HG02840 (cell line): ENCODE measurements at regions not wholly inside any gene's neighbourhood (a gene's known extent, or its start where the extent isn't known, plus 50 kb on each side); places are given as distances from the start of the nearest gene placed in this dataset.
"Not testable (repeated sequence)": the region's sequence is repeated elsewhere in the genome, so short reads cannot be mapped to it uniquely, and the experiment has no call there.

Experiments used
- ATAC-seq: cut with Tn5 transposase; IDR thresholded peaks from one replicate; pipeline ENCODE4 v1.9.1; 2021; ENCODE audit warnings: mild to moderate bottlenecking, moderate library complexity, moderate number of reproducible peaks; ENCODE audit not compliant: unreplicated experiment, low FRiP score

DNA sequence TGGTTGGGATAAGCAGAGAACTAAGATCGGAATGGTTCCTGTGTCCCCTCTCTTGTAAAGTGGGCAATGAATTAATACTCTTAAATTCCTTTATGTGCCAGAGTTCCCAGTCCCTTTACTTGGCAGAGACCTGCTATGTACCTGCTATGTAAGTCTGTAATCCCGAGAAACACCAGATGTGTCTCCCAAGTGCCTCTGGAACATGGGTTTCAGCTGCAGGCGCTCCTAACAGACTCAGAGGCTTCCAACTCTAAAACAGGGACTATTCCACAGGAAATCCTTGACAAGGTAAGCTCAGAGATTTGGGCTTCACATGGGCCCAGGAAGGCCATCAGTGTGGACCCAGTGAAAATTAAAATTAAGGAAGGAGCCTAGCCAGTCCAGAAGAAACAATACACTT is 117.7 kb upstream of the PLCL2 start:
- ATAC-seq: no peak

DNA sequence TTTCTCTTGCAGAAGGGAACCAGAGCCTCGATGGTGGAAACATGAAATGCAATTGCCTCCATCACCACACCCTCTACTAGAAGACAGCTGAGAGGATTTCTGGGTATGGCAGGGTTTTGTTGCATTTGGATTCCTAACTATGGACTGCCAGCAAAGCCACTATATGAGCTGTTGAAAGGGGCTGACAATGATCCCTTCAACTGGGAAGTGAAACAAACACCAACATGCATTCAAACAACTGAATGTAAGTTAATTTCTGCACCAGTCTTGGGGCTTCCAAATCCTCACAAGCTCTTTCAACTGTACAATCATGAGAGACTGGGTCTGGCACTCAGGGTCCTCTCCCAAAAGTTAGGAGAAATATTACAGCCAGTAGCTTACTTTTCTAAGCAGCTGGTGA is 116.7 kb upstream of the PLCL2 start:
- ATAC-seq: no peak

DNA sequence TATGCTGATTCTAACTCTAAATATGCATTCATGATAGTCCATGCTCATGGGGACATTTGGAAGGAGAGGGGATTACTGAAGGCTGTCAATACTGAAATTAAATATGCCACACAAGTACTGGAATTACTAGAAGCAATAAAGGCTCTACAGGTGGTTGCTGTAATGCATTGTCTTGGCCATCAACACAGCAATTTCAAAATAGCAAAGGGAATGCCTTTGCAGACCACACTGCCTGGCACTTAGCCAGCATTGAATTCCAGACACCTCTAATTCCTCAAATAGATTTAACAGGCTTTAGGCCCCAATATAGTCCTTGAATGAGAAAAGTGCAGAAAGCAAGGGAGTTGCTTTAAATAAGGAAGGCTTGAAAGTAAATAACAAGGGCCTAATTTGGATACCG is 115.8 kb upstream of the PLCL2 start:
- ATAC-seq: no peak

DNA sequence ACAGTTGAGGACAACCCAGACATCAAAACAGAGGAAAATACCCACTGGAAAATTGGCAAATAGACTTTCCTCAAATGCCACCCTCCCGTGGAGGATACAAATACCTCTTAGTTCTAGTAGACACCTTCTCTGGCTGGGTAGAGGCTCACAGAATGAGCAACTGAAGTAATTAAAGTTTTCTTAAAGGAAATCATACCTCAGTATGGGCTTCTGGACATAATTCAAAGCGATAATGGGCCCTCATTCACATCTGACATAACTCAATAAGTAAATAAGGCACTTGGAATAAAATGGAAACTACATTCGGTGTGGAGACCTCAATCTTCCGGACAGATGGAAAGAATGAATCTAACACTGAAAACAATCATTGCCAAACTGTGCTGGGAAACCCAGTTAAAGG is 115.2 kb upstream of the PLCL2 start:
- no peak for ATAC-seq

DNA sequence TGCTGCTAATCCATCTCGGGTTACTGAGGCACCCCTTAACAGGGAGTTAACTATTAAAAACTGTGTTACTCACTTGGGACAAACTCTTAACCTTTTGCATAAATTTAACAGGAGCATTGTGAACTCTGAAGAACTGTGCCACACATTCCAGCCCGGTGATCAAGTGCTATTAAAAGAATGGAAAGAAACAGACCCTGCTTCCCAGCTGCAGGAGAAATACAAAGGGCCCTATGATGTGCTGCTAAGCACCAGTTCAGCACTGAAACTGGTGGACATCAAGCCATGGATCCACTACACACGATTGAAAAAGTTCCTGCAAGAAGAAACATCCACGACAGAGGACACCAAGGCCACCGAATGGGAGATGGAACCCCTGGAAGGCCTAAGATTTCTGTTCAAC is 114.7 kb upstream of the PLCL2 start:
- no peak for ATAC-seq

DNA sequence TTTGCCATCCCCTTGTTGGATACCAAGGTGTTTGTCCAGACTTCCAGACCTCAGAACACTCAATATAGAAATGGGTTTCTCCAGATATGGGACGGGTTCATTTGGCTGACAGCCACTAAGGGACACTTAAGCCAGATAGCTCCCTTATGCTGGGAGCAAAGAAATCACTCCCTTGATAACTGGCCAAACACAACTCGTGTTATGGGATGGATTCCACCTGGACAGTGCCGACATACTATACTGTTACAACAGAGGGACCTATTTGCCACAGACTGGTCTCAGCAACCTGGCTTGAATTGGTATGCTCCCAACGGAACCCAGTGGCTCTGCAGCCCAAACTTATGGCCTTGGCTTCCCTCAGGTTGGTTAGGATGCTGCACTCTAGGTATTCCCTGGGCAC is 114.0 kb upstream of the PLCL2 start:
- no peak for ATAC-seq

DNA sequence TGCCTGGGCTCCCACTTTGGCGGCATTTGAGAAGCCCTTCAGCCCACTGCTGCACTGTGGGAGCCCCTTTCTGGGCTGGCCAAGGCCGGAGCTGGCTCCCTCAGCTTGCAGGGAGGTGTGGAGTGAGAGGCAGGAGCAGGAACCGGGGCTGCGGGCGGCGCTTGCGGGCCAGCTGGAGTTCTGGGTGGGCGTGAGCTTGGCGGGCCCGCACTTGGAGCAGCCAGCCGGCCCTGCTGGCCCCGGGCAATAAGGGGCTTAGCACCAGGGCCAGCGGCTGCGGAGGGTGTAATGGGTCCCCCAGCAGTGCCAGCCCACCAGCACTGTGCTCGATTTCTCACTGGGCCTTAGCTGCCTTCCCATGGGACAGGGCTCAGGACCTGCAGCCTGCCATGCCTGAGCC is 111.2 kb upstream of the PLCL2 start:
- ATAC-seq: not testable (repeated sequence)

DNA sequence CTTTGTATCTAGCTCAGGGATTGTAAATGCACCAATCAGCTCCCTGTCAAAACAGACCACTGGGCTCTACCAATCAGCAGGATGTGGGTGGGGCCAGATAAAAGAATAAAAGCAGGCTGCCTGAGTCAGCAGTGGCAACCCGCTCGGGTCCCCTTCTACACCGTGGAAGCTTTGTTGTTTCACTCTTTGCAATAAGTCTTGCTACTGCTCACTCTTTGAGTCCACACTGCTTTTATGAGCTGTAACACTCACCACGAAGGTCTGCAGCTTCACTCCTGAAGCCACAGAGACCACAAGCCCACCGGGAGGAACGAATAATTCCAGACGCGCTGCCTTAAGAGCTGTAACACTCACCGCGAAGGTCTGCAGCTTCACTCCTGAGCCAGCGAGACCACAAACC is 110.2 kb upstream of the PLCL2 start:
- ATAC-seq: not testable (repeated sequence)

DNA sequence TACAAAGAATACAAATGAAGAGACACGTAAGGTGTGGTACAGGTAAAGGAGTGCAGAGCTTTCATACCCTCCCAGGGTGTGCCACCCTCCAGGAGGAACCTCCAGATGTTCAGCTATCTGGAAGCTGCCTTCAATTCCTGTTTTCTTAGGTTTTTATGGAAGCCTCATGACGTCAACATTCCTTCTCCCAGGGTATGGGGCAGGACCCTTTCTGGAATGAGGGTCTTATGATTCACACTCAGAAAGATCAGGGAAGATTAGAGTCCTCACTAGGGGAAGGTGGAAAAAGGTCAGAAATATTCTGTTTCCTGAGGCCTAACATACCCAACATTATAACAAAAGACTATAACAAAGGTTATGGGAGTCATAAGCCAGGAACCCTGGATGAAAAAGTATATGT is 99.8 kb upstream of the PLCL2 start:
- ATAC-seq: no peak

DNA sequence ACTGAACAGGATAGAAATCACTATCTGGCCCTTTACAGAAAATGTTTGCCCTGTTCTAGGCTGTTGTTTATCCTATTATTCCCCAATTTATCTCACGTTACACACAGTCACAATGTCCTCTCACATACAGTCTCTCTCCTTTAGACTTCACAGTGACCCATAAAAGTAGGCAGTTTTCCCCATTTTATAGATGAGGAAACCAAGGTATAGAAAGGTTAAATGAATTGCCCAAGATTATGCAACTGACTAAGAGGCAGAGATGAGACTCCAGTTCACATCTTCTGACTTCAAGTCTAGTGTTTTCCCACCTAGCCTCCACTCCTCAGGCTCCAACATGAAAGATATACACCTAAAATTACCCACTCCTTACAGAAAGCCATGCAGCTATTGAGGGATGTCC is 99.3 kb upstream of the PLCL2 start:
- ATAC-seq: no peak

DNA sequence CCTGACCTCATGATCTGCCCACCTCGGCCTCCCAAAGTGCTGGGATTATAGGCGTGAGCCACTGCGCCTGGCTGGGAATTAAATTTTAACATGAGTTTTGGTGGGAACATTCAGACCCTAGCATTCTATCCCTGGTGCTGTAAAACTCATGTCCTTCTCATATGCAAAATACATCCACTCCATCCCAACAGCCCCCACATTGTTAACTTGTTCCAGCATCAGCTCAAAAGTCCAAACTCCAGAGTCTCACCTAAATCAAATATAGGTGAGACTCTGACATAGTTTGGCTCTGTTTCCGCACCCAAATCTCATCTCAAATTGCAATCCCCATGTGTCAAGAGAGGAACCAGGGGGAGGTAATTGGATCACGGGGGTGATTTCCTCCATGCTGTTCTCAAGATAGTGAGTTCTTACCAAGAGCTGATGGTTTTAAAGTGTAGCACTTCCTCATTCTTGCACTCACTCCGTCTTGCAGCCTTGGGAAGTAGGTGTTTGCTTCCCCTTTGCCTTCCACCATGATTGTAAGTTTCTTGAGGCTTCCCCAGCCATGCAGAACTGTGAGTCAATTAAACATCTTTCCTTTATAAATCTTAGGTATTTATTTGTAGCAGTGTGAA is 96.2 kb upstream of the PLCL2 start:
- no peak for ATAC-seq

DNA sequence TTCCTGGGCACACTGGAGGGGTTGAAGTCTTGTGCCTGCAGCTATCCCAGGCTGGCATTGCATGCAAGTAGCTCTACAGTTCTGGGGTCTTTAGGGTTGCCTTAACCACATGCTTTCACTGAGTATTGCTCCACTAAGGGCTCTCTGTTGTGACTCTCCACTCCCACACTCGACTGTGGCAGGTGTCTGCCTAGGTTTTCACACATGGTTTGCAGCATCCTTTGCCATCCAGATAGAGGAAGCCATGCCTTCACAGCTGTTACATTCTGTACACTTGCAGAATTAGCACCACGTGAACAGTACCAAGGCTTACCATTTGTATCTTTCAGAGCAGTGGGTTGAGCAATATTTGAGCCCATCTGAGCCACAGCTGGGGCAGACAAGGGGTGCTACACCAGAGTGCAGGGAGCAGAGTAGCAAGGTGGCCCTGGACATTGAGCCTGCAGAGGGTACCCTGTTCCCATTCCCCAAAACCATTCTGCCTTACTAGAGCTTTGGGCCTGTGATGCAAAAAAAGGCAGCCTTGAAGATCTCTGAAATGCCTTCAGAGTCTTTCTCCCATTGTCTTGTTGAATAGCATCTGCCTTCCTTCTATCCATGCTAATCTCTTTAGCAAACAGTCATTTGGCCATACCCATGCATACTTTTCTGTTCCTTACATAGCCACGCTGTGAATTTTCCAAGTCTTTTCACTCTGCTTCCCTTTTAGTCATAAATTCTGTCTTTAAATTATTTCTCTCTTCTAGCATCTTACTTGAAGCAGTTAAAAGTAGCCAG is 95.2 kb upstream of the PLCL2 start:
- no peak for ATAC-seq

DNA sequence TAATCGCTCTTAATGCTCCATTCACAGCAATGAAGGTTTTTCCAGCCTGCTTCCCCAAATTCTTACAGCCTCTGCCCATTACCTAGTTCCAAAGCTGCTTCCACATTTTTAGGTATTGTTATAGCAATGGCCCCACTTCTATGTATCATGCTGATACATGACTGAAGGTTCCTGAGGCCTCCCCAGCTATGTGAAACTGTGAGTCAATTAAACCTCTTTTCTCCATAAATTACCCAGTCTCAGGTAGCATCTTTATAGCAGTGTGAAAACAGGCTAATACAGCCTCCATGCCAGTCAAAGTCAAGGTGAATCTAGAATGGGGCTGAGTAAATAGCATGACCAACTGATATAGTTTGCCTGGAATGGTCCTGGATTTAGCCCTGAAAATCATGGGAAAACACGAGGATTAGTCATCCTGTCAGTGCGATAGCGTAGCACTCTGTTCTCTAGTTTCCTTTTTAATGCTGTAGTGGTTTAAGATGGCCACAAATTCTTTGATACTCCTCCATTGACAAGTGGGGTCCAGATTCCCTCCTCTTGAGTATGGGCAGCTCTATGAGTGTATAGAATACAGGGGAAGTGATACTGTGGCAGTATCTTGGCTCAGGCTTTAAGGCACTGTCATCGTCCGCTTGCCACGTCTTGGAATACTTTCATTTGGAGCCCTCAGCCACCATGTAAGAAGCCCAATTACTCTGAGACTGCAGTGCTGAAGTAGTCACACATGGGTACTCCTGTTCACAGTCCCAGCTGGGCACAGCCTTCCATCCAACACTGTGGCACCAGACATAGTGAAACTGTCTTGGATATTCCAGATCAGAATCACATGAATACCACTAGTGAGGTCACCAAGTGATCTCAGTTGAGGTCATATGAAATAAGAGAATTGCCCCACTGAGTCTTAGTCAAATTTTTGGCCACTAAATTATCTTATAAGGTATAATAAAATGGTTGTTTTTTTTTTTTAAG is 94.0 kb upstream of the PLCL2 start:
- ATAC-seq: no peak

DNA sequence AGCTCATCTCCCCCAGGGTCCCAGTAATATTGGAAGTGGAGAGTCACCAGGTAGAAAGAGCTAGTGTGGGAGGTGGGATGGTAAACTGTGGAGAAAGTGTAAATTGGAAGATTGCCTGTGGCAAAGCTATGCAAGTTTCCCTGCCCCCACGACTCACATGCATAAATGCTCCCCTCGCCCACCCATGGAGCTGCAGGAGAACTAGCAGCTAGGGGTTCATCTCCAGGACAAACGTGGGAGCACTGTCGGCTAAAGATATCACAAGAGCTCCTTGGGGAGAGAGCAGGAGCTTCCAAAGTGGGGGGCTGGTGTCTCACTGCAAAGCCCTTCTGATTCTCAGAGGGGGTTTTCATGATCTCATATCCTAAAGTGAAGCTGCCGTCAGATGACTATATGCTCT is 91.4 kb upstream of the PLCL2 start:
- no peak for ATAC-seq

DNA sequence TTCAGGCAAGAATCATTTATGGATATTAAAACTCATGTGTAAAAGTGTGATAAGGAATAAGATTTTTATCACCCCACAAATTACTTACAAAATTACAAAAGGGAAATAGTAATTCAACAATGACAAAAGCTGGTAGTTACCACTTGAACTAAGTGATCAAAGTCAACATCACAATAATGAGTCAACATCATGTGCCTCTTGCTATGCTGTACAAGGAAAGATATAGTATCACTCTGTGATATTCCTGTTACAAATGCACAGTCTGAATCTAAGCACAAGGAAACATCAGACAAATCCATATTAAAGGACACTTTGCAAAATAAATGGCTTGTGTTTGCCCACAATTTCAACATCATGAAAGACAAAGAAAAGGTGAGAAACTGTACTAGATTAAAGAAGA is 90.5 kb upstream of the PLCL2 start:
- no peak for ATAC-seq

DNA sequence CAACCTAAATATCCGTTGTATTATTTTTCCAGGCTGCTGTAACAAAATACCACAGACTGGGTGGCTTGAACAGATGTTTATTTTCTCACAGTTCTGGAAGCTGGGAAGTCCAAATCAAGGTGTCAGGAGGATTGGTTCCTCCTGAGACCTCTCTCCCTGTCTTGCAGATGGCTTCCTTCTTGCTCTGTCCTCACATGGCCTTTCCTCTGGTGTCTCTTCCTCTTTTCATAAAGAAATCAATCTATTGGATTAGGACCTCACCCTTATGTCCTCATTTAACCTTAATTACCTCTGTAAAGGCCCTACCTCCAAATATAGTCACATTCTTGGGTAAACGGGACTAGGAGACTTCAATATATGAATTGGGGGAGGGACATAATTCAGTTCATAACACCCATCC is 89.2 kb upstream of the PLCL2 start:
- no peak for ATAC-seq

DNA sequence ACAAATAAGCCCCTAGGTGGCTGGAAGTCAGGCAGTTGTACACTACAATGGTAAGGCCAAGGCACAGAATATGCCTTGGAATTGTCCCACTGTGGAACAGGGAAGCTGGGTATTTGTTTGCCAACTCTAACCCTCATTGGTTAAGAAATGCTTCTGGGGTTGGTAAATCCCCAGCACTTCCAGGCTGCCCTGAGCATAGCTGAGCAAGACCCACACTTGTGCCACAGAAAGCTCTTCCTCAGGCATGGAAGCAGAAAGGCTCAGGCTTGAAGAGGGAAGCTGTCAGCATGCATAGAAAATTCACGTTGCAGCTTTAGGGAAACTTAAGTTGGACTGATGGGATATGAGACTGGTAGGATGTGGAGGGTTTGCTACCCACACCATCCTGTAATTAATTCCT is 86.9 kb upstream of the PLCL2 start:
- no peak for ATAC-seq

DNA sequence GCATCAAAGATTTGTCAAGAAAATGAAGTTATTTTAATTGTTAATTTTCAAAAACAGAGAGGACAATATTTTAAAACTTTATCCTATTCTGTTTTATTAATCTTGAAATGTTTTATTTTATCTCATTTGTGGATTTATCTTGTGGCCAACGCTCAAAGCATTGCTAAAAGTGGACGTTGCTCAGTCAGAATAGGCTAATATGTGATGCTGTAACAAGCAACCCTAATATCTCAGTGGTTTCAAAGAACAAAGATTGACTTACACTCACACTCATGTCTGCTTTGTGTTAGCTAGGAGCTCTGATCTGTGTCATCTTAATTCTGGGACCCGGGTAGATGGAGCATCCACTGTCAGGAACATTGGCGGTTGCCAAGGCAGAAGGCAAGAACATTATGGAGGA is 86.0 kb upstream of the PLCL2 start:
- no peak for ATAC-seq

DNA sequence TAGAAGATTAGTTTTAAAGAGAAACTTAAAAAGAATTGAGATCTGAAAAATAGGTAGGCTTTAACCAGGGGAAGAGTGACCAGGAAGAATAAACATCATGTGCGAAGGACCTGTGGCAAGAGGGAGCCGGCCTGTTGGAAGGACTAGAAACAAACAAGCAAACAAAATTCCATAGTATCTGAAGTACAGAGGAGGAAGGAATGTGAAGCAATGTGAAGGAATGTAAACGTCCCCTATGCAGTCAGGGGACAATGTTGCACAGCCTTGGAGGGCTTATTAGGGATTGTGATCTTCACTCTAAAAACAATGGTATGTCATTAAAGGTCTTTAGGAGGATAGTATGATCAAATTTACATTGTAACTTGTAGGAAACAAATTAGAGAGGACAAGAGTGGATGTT is 84.4 kb upstream of the PLCL2 start:
- no peak for ATAC-seq

DNA sequence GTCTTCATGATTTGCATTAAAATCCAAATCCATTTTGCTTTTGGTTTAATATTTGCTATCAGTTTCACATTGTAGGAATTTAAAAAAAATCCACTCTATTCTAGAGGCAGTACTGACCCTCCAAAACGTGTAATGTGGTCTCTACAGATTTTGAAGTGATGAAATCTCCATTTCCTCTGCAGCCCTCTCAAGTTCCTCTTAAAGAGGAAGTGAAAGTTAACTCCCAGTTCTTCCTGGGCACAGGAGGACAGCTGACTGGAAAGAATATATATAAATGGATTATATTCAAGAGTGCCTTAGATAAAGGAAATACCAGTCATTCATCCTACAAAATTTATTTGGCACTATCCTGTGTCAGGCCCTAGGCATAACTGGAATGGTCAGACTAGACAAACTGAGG is 83.5 kb upstream of the PLCL2 start:
- no peak for ATAC-seq

DNA sequence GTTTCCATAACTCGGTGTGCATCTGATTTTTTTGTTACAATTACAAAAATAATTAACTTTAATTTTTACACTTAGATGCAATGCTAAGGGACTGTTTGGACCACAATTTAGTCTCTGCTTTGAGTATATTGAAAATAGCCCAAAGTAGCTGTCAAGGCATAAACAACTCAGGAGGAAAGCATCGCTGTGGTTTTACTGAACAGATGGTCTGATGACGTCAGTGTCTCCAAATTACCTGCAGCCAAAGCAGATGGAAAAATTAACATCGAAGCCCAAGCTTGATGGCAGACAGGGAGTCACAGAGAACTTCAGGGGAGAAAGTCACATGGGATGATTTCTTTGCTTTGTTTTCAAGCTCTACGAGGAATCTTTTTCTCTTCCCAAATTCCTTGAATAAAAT is 83.1 kb upstream of the PLCL2 start:
- ATAC-seq: no peak
